CD4-positive, CD25-positive, alpha-beta regulatory T cell (primary cell): ENCODE measurements at regions not wholly inside any gene's neighbourhood (a gene's known extent, or its start where the extent isn't known, plus 50 kb on each side); places are given as distances from the start of the nearest gene placed in this dataset.

Experiments
- ATAC-seq, 2 donors: fragments of 150-1000 bp; cut with Tn5 transposase; one replicate each; pipeline ENCODE4 v1.10.0; 2021; ENCODE audit warnings: low read depth in 2 of 2, moderate number of reproducible peaks in 2 of 2, moderate library complexity in 1 of 2
- DNase-seq, 3 donors: peaks; one replicate each; pipeline versions ENCODE4 v3.0.0 to v3.0.0-alpha.2; 2012 to 2022; ENCODE audit warnings: mixed read lengths in 1 of 3
- H3K27ac ChIP-seq: one replicate; pipeline ENCODE4 v1.7.0; 2013; ENCODE audit warnings: mild to moderate bottlenecking, low read length; ENCODE audit not compliant: insufficient read depth, poor library complexity, severe bottlenecking
- H3K27me3 ChIP-seq: one replicate; pipeline ENCODE4 v1.7.0; 2013; ENCODE audit warnings: low read length; ENCODE audit not compliant: control insufficient read depth, insufficient read depth
- H3K36me3 ChIP-seq: one replicate; pipeline ENCODE4 v1.7.0; 2013; ENCODE audit warnings: mild to moderate bottlenecking, low read length, moderate library complexity; ENCODE audit not compliant: control insufficient read depth, insufficient read depth
- H3K4me1 ChIP-seq: 2 replicates; pipeline ENCODE4 v1.7.0; 2013; ENCODE audit warnings: mild to moderate bottlenecking, low read length; ENCODE audit not compliant: insufficient read depth, control insufficient read depth, poor library complexity, severe bottlenecking
- H3K4me3 ChIP-seq: one replicate; pipeline ENCODE4 v1.7.0; 2013; ENCODE audit warnings: low read depth, mild to moderate bottlenecking, low read length, moderate library complexity
- H3K9me3 ChIP-seq, 2 experiments: 1 replicate in 1 of 2; 2 replicates in 1 of 2; pipeline ENCODE4 v1.7.0; 2013; ENCODE audit warnings: low read length in 2 of 2, mild to moderate bottlenecking in 1 of 2, moderate library complexity in 1 of 2; ENCODE audit not compliant: control insufficient read depth in 2 of 2
- H3K27ac Mint-ChIP-seq, 3 donors: one replicate each; pipeline ENCODE4 v1.8.0; 2020 to 2022; ENCODE audit warnings: mild to moderate bottlenecking in 3 of 3, mixed read lengths in 3 of 3, moderate library complexity in 2 of 3
- H3K27me3 Mint-ChIP-seq: one replicate; pipeline ENCODE4 v1.8.0; 2022; ENCODE audit warnings: mild to moderate bottlenecking, mixed read lengths
- H3K36me3 Mint-ChIP-seq: one replicate; pipeline ENCODE4 v1.8.0; 2020; ENCODE audit warnings: mixed read lengths
- H3K4me1 Mint-ChIP-seq, 4 donors: one replicate each; pipeline ENCODE4 v1.8.0; 2020 to 2022; ENCODE audit warnings: mixed read lengths in 4 of 4, mild to moderate bottlenecking in 1 of 4
- H3K4me3 Mint-ChIP-seq, 4 donors: one replicate each; pipeline ENCODE4 v1.8.0; 2020 to 2022; ENCODE audit warnings: mild to moderate bottlenecking in 4 of 4, mixed read lengths in 4 of 4, moderate library complexity in 3 of 4
- H3K9me3 Mint-ChIP-seq, 7 donors: one replicate each; pipeline ENCODE4 v1.8.0; 2020 to 2022; ENCODE audit warnings: mixed read lengths in 7 of 7, mild to moderate bottlenecking in 3 of 7, moderate library complexity in 2 of 7

GRCh38 chr15:47586653-47587224 lies 130.6 kb upstream of the SEMA6D start:
- H3K36me3 Mint-ChIP-seq = no peaks in the 10 kb centered on the region
- peaks cover 0 to 9% (median 4%) of the 10 kb centered on the region in 7 donors for H3K9me3 Mint-ChIP-seq
- DNase-seq = no peak
- no peaks in the 10 kb centered on the region for H3K4me1 Mint-ChIP-seq
- no peak overlapping the region for H3K4me3 ChIP-seq
- H3K27me3 Mint-ChIP-seq = no peaks in the 10 kb centered on the region
- no peaks in the 10 kb centered on the region for H3K9me3 ChIP-seq
- H3K4me3 Mint-ChIP-seq = no peak overlapping the region
- no peaks in the 10 kb centered on the region for H3K36me3 ChIP-seq
- no peak for ATAC-seq
- no peaks in the 10 kb centered on the region for H3K27me3 ChIP-seq
- H3K4me1 ChIP-seq = no peaks in the 10 kb centered on the region
- H3K27ac ChIP-seq = no peak overlapping the region
- no peak overlapping the region for H3K27ac Mint-ChIP-seq

DNA sequence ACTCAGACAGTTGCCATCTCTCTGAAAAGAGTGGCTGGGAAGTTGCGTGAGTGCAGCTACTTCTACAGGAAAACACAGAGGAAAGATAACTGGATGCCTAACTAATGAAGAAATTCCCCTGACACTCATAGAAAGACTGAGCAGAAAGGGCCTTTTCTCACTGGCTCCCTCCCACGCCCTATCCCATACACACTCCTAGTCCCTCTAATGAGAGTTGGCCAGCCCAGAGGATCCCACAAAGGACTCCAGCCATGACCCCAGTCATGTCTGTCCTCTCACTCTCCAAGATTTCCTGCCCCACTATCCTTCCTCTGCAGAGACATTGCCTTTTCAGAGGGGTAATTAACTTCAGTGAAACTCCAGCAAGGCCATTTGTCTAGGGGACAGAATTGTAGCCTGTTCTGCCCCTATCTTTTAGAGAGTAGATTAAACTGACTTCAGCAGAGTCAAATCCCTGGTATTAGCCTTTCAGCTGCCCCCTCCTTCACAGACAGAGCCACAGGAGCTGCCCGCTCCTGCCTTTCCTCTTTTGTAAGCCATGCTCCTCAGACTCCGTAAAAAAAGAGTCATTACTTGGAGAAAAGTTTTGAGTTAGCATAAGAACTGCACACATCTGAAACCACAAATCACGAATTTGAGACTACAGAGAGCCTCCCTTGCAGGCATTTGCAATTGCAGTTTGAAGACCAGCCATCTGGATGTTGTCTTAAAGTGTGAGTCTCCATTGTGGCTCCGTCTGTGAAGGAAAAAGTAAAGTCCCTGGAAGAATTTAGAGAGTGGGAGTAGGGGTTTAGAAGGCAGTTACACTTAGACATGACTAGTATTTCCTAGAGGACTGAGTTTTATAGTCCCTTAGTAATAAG lies 129.1 kb upstream of the SEMA6D start:
- peaks cover 0 to 15% (median 3%) of the 10 kb centered on the region in 7 donors for H3K9me3 Mint-ChIP-seq
- H3K36me3 Mint-ChIP-seq = no peaks in the 10 kb centered on the region
- no peaks in the 10 kb centered on the region for H3K4me1 ChIP-seq
- H3K4me3 ChIP-seq = no peak overlapping the region
- H3K27me3 Mint-ChIP-seq = no peaks in the 10 kb centered on the region
- DNase-seq (no peak), ATAC-seq (no peak)
- no peak overlapping the region for H3K27ac Mint-ChIP-seq
- H3K27ac ChIP-seq = no peak overlapping the region
- H3K27me3 ChIP-seq = no peaks in the 10 kb centered on the region
- H3K4me1 Mint-ChIP-seq = no peaks in the 10 kb centered on the region
- H3K9me3 ChIP-seq = no peaks in the 10 kb centered on the region
- H3K36me3 ChIP-seq = no peaks in the 10 kb centered on the region
- no peak overlapping the region for H3K4me3 Mint-ChIP-seq

DNA sequence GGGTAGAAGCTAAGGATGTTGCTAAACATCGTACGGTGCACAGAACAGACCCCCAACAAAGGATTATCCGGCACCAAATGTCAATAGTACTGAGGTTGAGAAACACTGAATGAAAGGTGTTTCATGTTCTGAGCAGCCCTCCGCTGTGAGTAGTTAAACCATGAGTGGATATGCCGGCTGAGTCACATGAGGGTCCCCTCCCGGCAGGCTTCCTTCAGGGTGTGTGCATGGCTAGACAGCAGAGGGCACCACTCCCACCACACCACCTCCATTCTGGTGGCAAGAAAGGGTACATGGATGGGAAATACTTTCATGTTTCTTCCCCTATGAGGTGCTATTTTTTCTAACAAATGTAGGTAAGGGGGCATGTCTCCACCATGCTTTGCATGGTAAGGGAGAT lies 128.3 kb upstream of the SEMA6D start:
- no peaks in the 10 kb centered on the region for H3K36me3 ChIP-seq
- Mint-ChIP-seq H3K9me3 (peaks cover 0 to 15% (median 3%) of the 10 kb centered on the region in 7 donors), H3K27me3 (no peaks in the 10 kb centered on the region), H3K4me3 (no peak overlapping the region), H3K4me1 (no peaks in the 10 kb centered on the region), H3K27ac (no peak overlapping the region), H3K36me3 (no peaks in the 10 kb centered on the region)
- no peaks in the 10 kb centered on the region for H3K9me3 ChIP-seq
- no peaks in the 10 kb centered on the region for H3K27me3 ChIP-seq
- DNase-seq (no peak), ATAC-seq (no peak)
- no peak overlapping the region for H3K4me3 ChIP-seq
- H3K27ac ChIP-seq = no peak overlapping the region
- H3K4me1 ChIP-seq = no peaks in the 10 kb centered on the region

DNA sequence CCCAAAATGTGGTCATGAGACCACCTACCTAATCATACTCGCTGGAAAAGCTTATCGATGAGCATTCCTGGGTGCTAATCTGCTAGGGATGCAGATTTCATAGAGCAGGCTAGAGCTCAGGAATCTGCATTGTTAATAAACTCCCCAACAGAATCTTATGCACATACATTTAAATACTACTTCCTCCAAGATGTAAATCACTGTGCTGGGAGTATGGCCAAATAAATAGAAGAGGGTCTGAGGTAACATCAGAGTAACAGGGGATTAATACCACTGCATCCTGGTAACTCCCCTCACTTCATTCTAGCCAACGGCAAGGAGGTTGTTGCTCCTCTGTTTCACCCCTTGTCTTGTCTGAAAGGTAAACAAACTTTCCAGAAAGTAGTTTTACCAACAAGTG lies 118.3 kb upstream of the SEMA6D start:
- Mint-ChIP-seq H3K27ac (no peak overlapping the region), H3K4me1 (no peaks in the 10 kb centered on the region), H3K36me3 (no peaks in the 10 kb centered on the region), H3K27me3 (peaks cover 5% of the 10 kb centered on the region), H3K9me3 (peaks cover 0 to 12% (median 3%) of the 10 kb centered on the region in 7 donors), H3K4me3 (no peak overlapping the region)
- DNase-seq (no peak), ATAC-seq (no peak)
- Histone ChIP-seq H3K4me3 (no peak overlapping the region), H3K36me3 (no peaks in the 10 kb centered on the region), H3K27ac (no peak overlapping the region), H3K4me1 (no peaks in the 10 kb centered on the region), H3K9me3 (no peaks in the 10 kb centered on the region), H3K27me3 (no peaks in the 10 kb centered on the region)

- H3K4me3 Mint-ChIP-seq = no peak overlapping the region
- peaks cover 0 to 8% (median 2%) of the 10 kb centered on the region in 7 donors for H3K9me3 Mint-ChIP-seq
- H3K4me1 Mint-ChIP-seq = no peaks in the 10 kb centered on the region
- Histone ChIP-seq H3K9me3 (no peaks in the 10 kb centered on the region), H3K27me3 (no peaks in the 10 kb centered on the region), H3K4me3 (no peak overlapping the region), H3K4me1 (no peaks in the 10 kb centered on the region), H3K27ac (no peak overlapping the region), H3K36me3 (no peaks in the 10 kb centered on the region)
- DNase-seq = no peak
- H3K27me3 Mint-ChIP-seq = peaks cover 5% of the 10 kb centered on the region
- H3K27ac Mint-ChIP-seq = no peak overlapping the region
- ATAC-seq = no peak
- no peaks in the 10 kb centered on the region for H3K36me3 Mint-ChIP-seq
These were observed 117.5 kb upstream of the SEMA6D start for GRCh38 chr15:47599806-47600205.

DNA sequence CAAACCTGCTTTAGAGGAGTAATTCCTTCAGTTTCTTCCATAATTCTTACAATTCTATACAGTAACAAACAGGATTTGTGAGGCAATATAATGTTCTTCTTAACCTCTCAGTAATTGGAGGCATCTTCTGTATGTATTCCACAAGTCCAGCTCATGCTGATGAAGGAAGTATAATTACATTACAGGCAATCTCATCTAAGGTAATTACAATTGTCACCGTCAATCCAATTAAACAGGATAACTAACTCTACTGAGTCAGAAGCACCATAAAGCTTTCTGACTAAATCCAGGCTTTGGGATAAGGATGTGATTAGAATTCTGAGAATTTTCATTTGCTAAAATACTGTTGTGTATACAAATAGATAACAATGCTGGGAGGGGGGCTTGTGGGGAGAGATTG lies 115.2 kb upstream of the SEMA6D start:
- Mint-ChIP-seq H3K4me3 (no peak overlapping the region), H3K36me3 (no peaks in the 10 kb centered on the region), H3K27me3 (peaks cover 5% of the 10 kb centered on the region), H3K9me3 (peaks cover 0 to 4% (median 0%) of the 10 kb centered on the region in 7 donors), H3K4me1 (no peaks in the 10 kb centered on the region), H3K27ac (no peak overlapping the region)
- Histone ChIP-seq H3K27me3 (no peaks in the 10 kb centered on the region), H3K9me3 (no peaks in the 10 kb centered on the region), H3K36me3 (no peaks in the 10 kb centered on the region), H3K4me3 (no peak overlapping the region), H3K4me1 (no peaks in the 10 kb centered on the region), H3K27ac (no peak overlapping the region)
- ATAC-seq (no peak), DNase-seq (no peak)

GRCh38 chr15:47603026-47603425 lies 114.3 kb upstream of the SEMA6D start:
- no peak for ATAC-seq
- no peak overlapping the region for H3K4me3 ChIP-seq

DNA sequence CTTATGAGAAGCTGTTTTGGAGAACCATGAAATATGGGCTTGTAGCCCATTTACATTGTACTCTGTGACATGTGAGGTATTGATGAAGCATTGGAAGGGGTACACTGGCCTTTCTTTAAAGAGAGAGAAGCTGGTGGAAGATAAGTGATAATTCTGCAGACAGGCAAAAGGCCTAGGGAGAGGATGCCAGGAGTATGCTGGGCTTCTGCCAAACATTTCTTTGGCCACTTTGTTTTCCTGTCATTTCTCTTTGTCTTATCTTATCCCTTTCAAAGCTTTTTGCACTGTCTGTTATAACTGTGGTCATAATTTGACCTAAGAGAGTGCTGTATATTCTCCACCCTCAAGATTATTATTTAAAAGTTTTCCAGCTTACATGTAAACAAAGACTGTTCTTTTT lies 109.6 kb upstream of the SEMA6D start:
- no peak overlapping the region for H3K4me3 Mint-ChIP-seq
- DNase-seq (no peak), ATAC-seq (no peak)
- H3K27me3 ChIP-seq = no peaks in the 10 kb centered on the region
- H3K4me1 Mint-ChIP-seq = no peaks in the 10 kb centered on the region
- H3K9me3 Mint-ChIP-seq = peaks cover 0 to 6% (median 1%) of the 10 kb centered on the region in 7 donors
- no peaks in the 10 kb centered on the region for H3K4me1 ChIP-seq
- H3K27ac ChIP-seq = no peak overlapping the region
- no peak overlapping the region for H3K4me3 ChIP-seq
- H3K27me3 Mint-ChIP-seq = no peaks in the 10 kb centered on the region
- no peaks in the 10 kb centered on the region for H3K9me3 ChIP-seq
- H3K36me3 ChIP-seq = no peaks in the 10 kb centered on the region
- no peaks in the 10 kb centered on the region for H3K36me3 Mint-ChIP-seq
- H3K27ac Mint-ChIP-seq = no peak overlapping the region

More at GRCh38 chr15:47603026-47603425, 114.3 kb upstream of the SEMA6D start:
- H3K36me3 Mint-ChIP-seq = no peaks in the 10 kb centered on the region
- H3K27ac Mint-ChIP-seq = no peak overlapping the region
- H3K27ac ChIP-seq = no peak overlapping the region
- H3K4me1 Mint-ChIP-seq = no peaks in the 10 kb centered on the region
- H3K9me3 ChIP-seq = no peaks in the 10 kb centered on the region
- H3K27me3 Mint-ChIP-seq = peaks cover 5% of the 10 kb centered on the region
- no peaks in the 10 kb centered on the region for H3K36me3 ChIP-seq
- no peak for DNase-seq
- no peaks in the 10 kb centered on the region for H3K27me3 ChIP-seq
- H3K4me1 ChIP-seq = no peaks in the 10 kb centered on the region
- H3K9me3 Mint-ChIP-seq = peaks cover 0 to 6% (median 0%) of the 10 kb centered on the region in 7 donors
- H3K4me3 Mint-ChIP-seq = no peak overlapping the region
